ENCODE measurements at regions not wholly inside any gene's neighbourhood (a gene's known extent, or its start where the extent isn't known, plus 50 kb on each side); places are given as distances from the start of the nearest gene placed in this dataset.

GRCh38 chr20:60589623-60590022 lies 631.4 kb downstream of the CDH26 start:
- TF ChIP-seq CTCF (IDR thresholded peaks at IDR 0.05; ENCODE audit: insufficient read depth, low read length, poor library complexity, severe bottlenecking) (no peak), EZH2phosphoT487 (conservative IDR thresholded peaks at IDR 0.05; ENCODE audit: low read length) (no peak)
